ENCODE measurements at regions not wholly inside any gene's neighbourhood (a gene's known extent, or its start where the extent isn't known, plus 50 kb on each side); places are given as distances from the start of the nearest gene placed in this dataset.

- TF ChIP-seq CTCF (IDR thresholded peaks at IDR 0.05; ENCODE audit: poor library complexity, severe bottlenecking) (no peak), TAF1 (IDR thresholded peaks at IDR 0.05; ENCODE audit: low read depth) (no peak)
Observed at GRCh38 chr5:86008704-86009103, 609.0 kb upstream of the COX7C start.

Data from neural cell (in vitro differentiated cells).